ENCODE measurements at regions not wholly inside any gene's neighbourhood (a gene's known extent, or its start where the extent isn't known, plus 50 kb on each side); places are given as distances from the start of the nearest gene placed in this dataset.
"Not testable (repeated sequence)": the region's sequence is repeated elsewhere in the genome, so short reads cannot be mapped to it uniquely, and the experiment has no call there.

DNA sequence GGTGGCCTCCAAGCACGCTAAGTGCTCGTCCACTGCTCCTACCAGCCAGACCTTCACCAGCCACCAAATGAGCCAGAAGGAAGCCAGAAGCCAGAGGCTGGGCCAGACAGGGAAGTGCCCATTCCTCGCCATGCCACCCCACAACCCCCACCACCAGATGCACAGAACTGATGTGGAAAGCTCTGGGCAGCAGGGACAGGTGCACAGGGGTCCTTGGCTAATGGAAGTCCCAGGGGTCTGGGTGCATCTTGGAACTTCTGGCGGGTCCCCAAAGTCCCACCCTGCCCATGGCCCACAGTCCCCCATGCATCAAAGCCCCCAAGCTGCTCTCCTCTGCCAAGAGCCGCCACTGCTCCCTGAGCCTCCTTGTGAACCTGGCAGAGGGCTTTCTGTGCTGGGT is 173.1 kb upstream of the ID2 start:
- Histone ChIP-seq H3K9me3 (ENCODE audit: insufficient read depth, low read depth, low read length) (peaks cover 11% of the 10 kb centered on the region), H3K79me2 (ENCODE audit: control insufficient read depth, insufficient read depth, low read length, poor library complexity) (no peaks in the 10 kb centered on the region), H3K4ac (ENCODE audit: low read depth, low read length) (no peak overlapping the region), H4K8ac (ENCODE audit: low read depth, low read length) (no peak overlapping the region), H3K79me1 (ENCODE audit: low read length) (no peaks in the 10 kb centered on the region), H3K27me3 (ENCODE audit: insufficient read depth, low read length) (no peaks in the 10 kb centered on the region), H2BK12ac (ENCODE audit: low read length) (no peak overlapping the region), H3K14ac (ENCODE audit: low read length) (no peak overlapping the region), H3K9ac (ENCODE audit: low read length) (no peak overlapping the region), H4K91ac (ENCODE audit: low read depth, low read length) (no peak overlapping the region), H3K18ac (ENCODE audit: low read length) (no peak overlapping the region), H3K4me3 (ENCODE audit: low read depth, low read length) (no peak overlapping the region), H3K4me1 (ENCODE audit: control insufficient read depth in 1 of 2, insufficient read depth in 2 of 2, low read length in 2 of 2) (no peaks in the 10 kb centered on the region), H3K36me3 (ENCODE audit: control insufficient read depth in 1 of 2, insufficient read depth in 2 of 2, low read length in 2 of 2) (no peaks in the 10 kb centered on the region), H3K27ac (ENCODE audit: low read depth, low read length) (no peak overlapping the region), H4K12ac (ENCODE audit: low read depth, low read length) (no peak overlapping the region), H3K23ac (ENCODE audit: low read length) (no peak overlapping the region), H2AK5ac (ENCODE audit: low read length) (no peak overlapping the region), H2AFZ (ENCODE audit: insufficient read depth, low read length, poor library complexity) (no peak overlapping the region), H3K4me2 (ENCODE audit: low read length) (no peak overlapping the region), H2BK120ac (ENCODE audit: insufficient read depth, low read length, poor library complexity) (no peak overlapping the region), H2BK5ac (ENCODE audit: low read depth, low read length, poor library complexity) (no peak overlapping the region)
- DNase-seq: no peak
- WGBS (ENCODE audit: extremely low coverage, insufficient coverage, insufficient read length): no CpG with 5 or more reads among the region's 5 CpGs

DNA sequence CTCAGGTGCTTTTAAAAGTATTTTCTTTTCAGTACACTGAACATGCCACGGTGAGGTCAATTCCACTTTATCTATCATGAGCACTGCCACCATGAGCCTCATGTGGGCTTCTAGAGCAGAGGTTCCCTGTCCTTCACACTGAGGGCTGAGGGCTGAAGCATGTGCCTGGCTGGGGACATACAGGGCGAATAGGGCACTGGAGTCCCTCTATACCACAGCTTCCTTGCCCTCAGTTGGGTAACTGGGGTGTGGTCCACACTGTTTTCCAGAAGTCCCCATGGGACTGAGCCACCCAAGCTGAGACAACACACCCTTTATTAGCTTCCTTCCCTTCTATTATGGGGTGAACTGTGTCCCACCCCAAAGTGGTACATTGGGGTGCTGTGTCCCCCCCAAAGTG is 172.2 kb upstream of the ID2 start:
- Histone ChIP-seq H2AFZ (ENCODE audit: insufficient read depth, low read length, poor library complexity) (no peak overlapping the region), H3K4me2 (ENCODE audit: low read length) (no peak overlapping the region), H3K18ac (ENCODE audit: low read length) (no peak overlapping the region), H4K8ac (ENCODE audit: low read depth, low read length) (no peak overlapping the region), H2AK5ac (ENCODE audit: low read length) (no peak overlapping the region), H4K12ac (ENCODE audit: low read depth, low read length) (no peak overlapping the region), H3K9me3 (ENCODE audit: insufficient read depth, low read depth, low read length) (peaks cover 14% of the 10 kb centered on the region), H3K23ac (ENCODE audit: low read length) (no peak overlapping the region), H3K14ac (ENCODE audit: low read length) (no peak overlapping the region), H3K27me3 (ENCODE audit: insufficient read depth, low read length) (no peaks in the 10 kb centered on the region), H4K91ac (ENCODE audit: low read depth, low read length) (no peak overlapping the region), H3K36me3 (ENCODE audit: control insufficient read depth in 1 of 2, insufficient read depth in 2 of 2, low read length in 2 of 2) (no peaks in the 10 kb centered on the region), H2BK5ac (ENCODE audit: low read depth, low read length, poor library complexity) (no peak overlapping the region), H3K4me3 (ENCODE audit: low read depth, low read length) (no peak overlapping the region), H3K79me2 (ENCODE audit: control insufficient read depth, insufficient read depth, low read length, poor library complexity) (no peaks in the 10 kb centered on the region), H2BK12ac (ENCODE audit: low read length) (no peak overlapping the region), H2BK120ac (ENCODE audit: insufficient read depth, low read length, poor library complexity) (no peak overlapping the region), H3K79me1 (ENCODE audit: low read length) (no peaks in the 10 kb centered on the region), H3K27ac (ENCODE audit: low read depth, low read length) (no peak overlapping the region), H3K4me1 (ENCODE audit: control insufficient read depth in 1 of 2, insufficient read depth in 2 of 2, low read length in 2 of 2) (no peaks in the 10 kb centered on the region), H3K4ac (ENCODE audit: low read depth, low read length) (no peak overlapping the region), H3K9ac (ENCODE audit: low read length) (no peak overlapping the region)
- no CpG with 5 or more reads among the region's 2 CpGs for WGBS (ENCODE audit: extremely low coverage, insufficient coverage, insufficient read length)
- DNase-seq: no peak

- H4K8ac ChIP-seq (ENCODE audit: low read depth, low read length); H3K4me3 ChIP-seq (ENCODE audit: low read depth, low read length); H3K4me2 ChIP-seq (ENCODE audit: low read length); H2BK12ac ChIP-seq (ENCODE audit: low read length); DNase-seq; H3K14ac ChIP-seq (ENCODE audit: low read length); H2BK120ac ChIP-seq (ENCODE audit: insufficient read depth, low read length, poor library complexity); H3K4me1 ChIP-seq (ENCODE audit: control insufficient read depth in 1 of 2, insufficient read depth in 2 of 2, low read length in 2 of 2); H2AFZ ChIP-seq (ENCODE audit: insufficient read depth, low read length, poor library complexity); H2AK5ac ChIP-seq (ENCODE audit: low read length); H3K27ac ChIP-seq (ENCODE audit: low read depth, low read length); H3K9ac ChIP-seq (ENCODE audit: low read length); H3K27me3 ChIP-seq (ENCODE audit: insufficient read depth, low read length); H2BK5ac ChIP-seq (ENCODE audit: low read depth, low read length, poor library complexity); H3K18ac ChIP-seq (ENCODE audit: low read length); H4K91ac ChIP-seq (ENCODE audit: low read depth, low read length); H3K79me2 ChIP-seq (ENCODE audit: control insufficient read depth, insufficient read depth, low read length, poor library complexity); H3K79me1 ChIP-seq (ENCODE audit: low read length); H4K12ac ChIP-seq (ENCODE audit: low read depth, low read length); H3K36me3 ChIP-seq (ENCODE audit: control insufficient read depth in 1 of 2, insufficient read depth in 2 of 2, low read length in 2 of 2); H3K4ac ChIP-seq (ENCODE audit: low read depth, low read length); H3K23ac ChIP-seq (ENCODE audit: low read length): not testable (repeated sequence)
- peaks cover 14% of the 10 kb centered on the region for H3K9me3 ChIP-seq (ENCODE audit: insufficient read depth, low read depth, low read length)
- no CpG with 5 or more reads among the region's 4 CpGs for WGBS (ENCODE audit: extremely low coverage, insufficient coverage, insufficient read length)
These were observed 171.8 kb upstream of the ID2 start for GRCh38 chr2:8510055-8510454.

GRCh38 chr2:8510519-8510918 is 171.3 kb upstream of the ID2 start:
- Histone ChIP-seq H2AK5ac (ENCODE audit: low read length) (no peak overlapping the region), H3K4me1 (ENCODE audit: control insufficient read depth in 1 of 2, insufficient read depth in 2 of 2, low read length in 2 of 2) (no peaks in the 10 kb centered on the region), H3K79me1 (ENCODE audit: low read length) (no peaks in the 10 kb centered on the region), H2AFZ (ENCODE audit: insufficient read depth, low read length, poor library complexity) (no peak overlapping the region), H3K18ac (ENCODE audit: low read length) (no peak overlapping the region), H3K36me3 (ENCODE audit: control insufficient read depth in 1 of 2, insufficient read depth in 2 of 2, low read length in 2 of 2) (no peaks in the 10 kb centered on the region), H3K27ac (ENCODE audit: low read depth, low read length) (no peak overlapping the region), H3K27me3 (ENCODE audit: insufficient read depth, low read length) (no peaks in the 10 kb centered on the region), H3K14ac (ENCODE audit: low read length) (no peak overlapping the region), H3K79me2 (ENCODE audit: control insufficient read depth, insufficient read depth, low read length, poor library complexity) (no peaks in the 10 kb centered on the region), H3K9ac (ENCODE audit: low read length) (no peak overlapping the region), H4K91ac (ENCODE audit: low read depth, low read length) (no peak overlapping the region), H3K23ac (ENCODE audit: low read length) (no peak overlapping the region), H3K4me3 (ENCODE audit: low read depth, low read length) (no peak overlapping the region), H3K4me2 (ENCODE audit: low read length) (no peak overlapping the region), H3K9me3 (ENCODE audit: insufficient read depth, low read depth, low read length) (peaks cover 14% of the 10 kb centered on the region), H2BK12ac (ENCODE audit: low read length) (no peak overlapping the region), H4K8ac (ENCODE audit: low read depth, low read length) (no peak overlapping the region), H2BK5ac (ENCODE audit: low read depth, low read length, poor library complexity) (no peak overlapping the region), H2BK120ac (ENCODE audit: insufficient read depth, low read length, poor library complexity) (no peak overlapping the region), H3K4ac (ENCODE audit: low read depth, low read length) (no peak overlapping the region), H4K12ac (ENCODE audit: low read depth, low read length) (no peak overlapping the region)
- no CpG with 5 or more reads among the region's 3 CpGs for WGBS (ENCODE audit: extremely low coverage, insufficient coverage, insufficient read length)
- no peak for DNase-seq

Measured in trophoblast cell (in vitro differentiated cells and primary cell).